ENCODE measurements at regions not wholly inside any gene's neighbourhood (a gene's known extent, or its start where the extent isn't known, plus 50 kb on each side); places are given as distances from the start of the nearest gene placed in this dataset.

- Histone ChIP-seq H2AFZ (ENCODE audit: low read length, unreplicated experiment) (no peak overlapping the region), H3K4me1 (ENCODE audit: control insufficient read depth, insufficient read depth, low read length, unreplicated experiment) (no peaks in the 10 kb centered on the region), H3K4me3 (ENCODE audit: low read depth, low read length) (no peak overlapping the region), H3K79me2 (ENCODE audit: control insufficient read depth, insufficient read depth, low read length, unreplicated experiment) (no peaks in the 10 kb centered on the region), H3K27ac (ENCODE audit: low read depth, low read length) (no peak overlapping the region), H3K27me3 (ENCODE audit: insufficient read depth, low read length) (no peaks in the 10 kb centered on the region), H3K36me3 (ENCODE audit: insufficient read depth, low read length) (no peaks in the 10 kb centered on the region)
Measured at GRCh38 chr20:60485012-60485760, 527.0 kb downstream of the CDH26 start.

- H3K4me1 ChIP-seq (ENCODE audit: control insufficient read depth, insufficient read depth, low read length, unreplicated experiment) = no peaks in the 10 kb centered on the region
- H3K36me3 ChIP-seq (ENCODE audit: insufficient read depth, low read length) = no peaks in the 10 kb centered on the region
- no peak overlapping the region for H3K4me3 ChIP-seq (ENCODE audit: low read depth, low read length)
- no peak overlapping the region for H2AFZ ChIP-seq (ENCODE audit: low read length, unreplicated experiment)
- H3K27me3 ChIP-seq (ENCODE audit: insufficient read depth, low read length) = no peaks in the 10 kb centered on the region
- H3K79me2 ChIP-seq (ENCODE audit: control insufficient read depth, insufficient read depth, low read length, unreplicated experiment) = no peaks in the 10 kb centered on the region
- no peak overlapping the region for H3K27ac ChIP-seq (ENCODE audit: low read depth, low read length)
Measured at GRCh38 chr20:60486315-60486714, 528.1 kb downstream of the CDH26 start.

- no peaks in the 10 kb centered on the region for H3K36me3 ChIP-seq (ENCODE audit: insufficient read depth, low read length)
- no peaks in the 10 kb centered on the region for H3K4me1 ChIP-seq (ENCODE audit: control insufficient read depth, insufficient read depth, low read length, unreplicated experiment)
- no peaks in the 10 kb centered on the region for H3K79me2 ChIP-seq (ENCODE audit: control insufficient read depth, insufficient read depth, low read length, unreplicated experiment)
- no peak overlapping the region for H3K4me3 ChIP-seq (ENCODE audit: low read depth, low read length)
- no peaks in the 10 kb centered on the region for H3K27me3 ChIP-seq (ENCODE audit: insufficient read depth, low read length)
- H2AFZ ChIP-seq (ENCODE audit: low read length, unreplicated experiment) = no peak overlapping the region
- no peak overlapping the region for H3K27ac ChIP-seq (ENCODE audit: low read depth, low read length)
Measured at GRCh38 chr20:60486937-60487336, 528.7 kb downstream of the CDH26 start.

- Histone ChIP-seq H2AFZ (ENCODE audit: low read length, unreplicated experiment) (no peak overlapping the region), H3K27me3 (ENCODE audit: insufficient read depth, low read length) (no peaks in the 10 kb centered on the region), H3K4me3 (ENCODE audit: low read depth, low read length) (no peak overlapping the region), H3K27ac (ENCODE audit: low read depth, low read length) (no peak overlapping the region), H3K79me2 (ENCODE audit: control insufficient read depth, insufficient read depth, low read length, unreplicated experiment) (no peaks in the 10 kb centered on the region), H3K36me3 (ENCODE audit: insufficient read depth, low read length) (no peaks in the 10 kb centered on the region), H3K4me1 (ENCODE audit: control insufficient read depth, insufficient read depth, low read length, unreplicated experiment) (no peaks in the 10 kb centered on the region)
Measured at GRCh38 chr20:60490217-60491050, 532.2 kb downstream of the CDH26 start.

GRCh38 chr20:60491051-60491581 is 532.9 kb downstream of the CDH26 start:
- Histone ChIP-seq H3K79me2 (ENCODE audit: control insufficient read depth, insufficient read depth, low read length, unreplicated experiment) (no peaks in the 10 kb centered on the region), H3K27ac (ENCODE audit: low read depth, low read length) (no peak overlapping the region), H3K4me3 (ENCODE audit: low read depth, low read length) (no peak overlapping the region), H3K36me3 (ENCODE audit: insufficient read depth, low read length) (no peaks in the 10 kb centered on the region), H3K27me3 (ENCODE audit: insufficient read depth, low read length) (no peaks in the 10 kb centered on the region), H3K4me1 (ENCODE audit: control insufficient read depth, insufficient read depth, low read length, unreplicated experiment) (no peaks in the 10 kb centered on the region), H2AFZ (ENCODE audit: low read length, unreplicated experiment) (no peak overlapping the region)

DNA sequence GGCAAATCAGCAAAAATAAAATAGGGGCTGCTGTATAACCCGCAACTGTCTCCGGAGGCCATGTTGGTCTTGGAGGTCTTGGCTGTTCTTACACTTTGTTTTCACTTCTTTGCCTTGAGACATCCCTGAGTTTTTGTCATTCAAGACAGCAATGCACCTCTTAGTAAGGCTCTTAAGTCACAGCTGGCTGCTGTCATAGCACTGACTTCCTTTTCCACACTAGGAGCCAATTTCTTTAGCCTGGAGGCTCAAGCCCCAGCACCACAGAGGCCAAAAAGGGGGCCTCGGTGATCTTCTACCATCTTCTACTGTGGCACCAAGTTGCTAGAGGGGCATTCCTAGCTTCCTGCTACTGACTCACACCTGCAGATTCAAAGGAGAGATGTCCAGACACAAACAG is 536.3 kb downstream of the CDH26 start:
- Histone ChIP-seq H3K36me3 (ENCODE audit: insufficient read depth, low read length) (no peaks in the 10 kb centered on the region), H2AFZ (ENCODE audit: low read length, unreplicated experiment) (no peak overlapping the region), H3K4me1 (ENCODE audit: control insufficient read depth, insufficient read depth, low read length, unreplicated experiment) (no peaks in the 10 kb centered on the region), H3K4me3 (ENCODE audit: low read depth, low read length) (no peak overlapping the region), H3K27ac (ENCODE audit: low read depth, low read length) (no peak overlapping the region), H3K79me2 (ENCODE audit: control insufficient read depth, insufficient read depth, low read length, unreplicated experiment) (no peaks in the 10 kb centered on the region), H3K27me3 (ENCODE audit: insufficient read depth, low read length) (no peaks in the 10 kb centered on the region)

- Histone ChIP-seq H3K4me3 (ENCODE audit: low read depth, low read length) (no peak overlapping the region), H3K36me3 (ENCODE audit: insufficient read depth, low read length) (no peaks in the 10 kb centered on the region), H3K27me3 (ENCODE audit: insufficient read depth, low read length) (no peaks in the 10 kb centered on the region), H2AFZ (ENCODE audit: low read length, unreplicated experiment) (no peak overlapping the region), H3K4me1 (ENCODE audit: control insufficient read depth, insufficient read depth, low read length, unreplicated experiment) (no peaks in the 10 kb centered on the region), H3K27ac (ENCODE audit: low read depth, low read length) (no peak overlapping the region), H3K79me2 (ENCODE audit: control insufficient read depth, insufficient read depth, low read length, unreplicated experiment) (no peaks in the 10 kb centered on the region)
Measured at GRCh38 chr20:60497298-60498035, 539.2 kb downstream of the CDH26 start.

GRCh38 chr20:60500038-60500701 is 541.9 kb downstream of the CDH26 start:
- H3K4me3 ChIP-seq (ENCODE audit: low read depth, low read length) = no peak overlapping the region
- no peaks in the 10 kb centered on the region for H3K79me2 ChIP-seq (ENCODE audit: control insufficient read depth, insufficient read depth, low read length, unreplicated experiment)
- no peaks in the 10 kb centered on the region for H3K36me3 ChIP-seq (ENCODE audit: insufficient read depth, low read length)
- no peak overlapping the region for H2AFZ ChIP-seq (ENCODE audit: low read length, unreplicated experiment)
- no peaks in the 10 kb centered on the region for H3K4me1 ChIP-seq (ENCODE audit: control insufficient read depth, insufficient read depth, low read length, unreplicated experiment)
- no peak overlapping the region for H3K27ac ChIP-seq (ENCODE audit: low read depth, low read length)
- no peaks in the 10 kb centered on the region for H3K27me3 ChIP-seq (ENCODE audit: insufficient read depth, low read length)

GRCh38 chr20:60501048-60501447 is 542.8 kb downstream of the CDH26 start:
- Histone ChIP-seq H2AFZ (ENCODE audit: low read length, unreplicated experiment) (no peak overlapping the region), H3K4me1 (ENCODE audit: control insufficient read depth, insufficient read depth, low read length, unreplicated experiment) (no peaks in the 10 kb centered on the region), H3K27me3 (ENCODE audit: insufficient read depth, low read length) (no peaks in the 10 kb centered on the region), H3K36me3 (ENCODE audit: insufficient read depth, low read length) (no peaks in the 10 kb centered on the region), H3K79me2 (ENCODE audit: control insufficient read depth, insufficient read depth, low read length, unreplicated experiment) (no peaks in the 10 kb centered on the region), H3K4me3 (ENCODE audit: low read depth, low read length) (no peak overlapping the region), H3K27ac (ENCODE audit: low read depth, low read length) (no peak overlapping the region)

DNA sequence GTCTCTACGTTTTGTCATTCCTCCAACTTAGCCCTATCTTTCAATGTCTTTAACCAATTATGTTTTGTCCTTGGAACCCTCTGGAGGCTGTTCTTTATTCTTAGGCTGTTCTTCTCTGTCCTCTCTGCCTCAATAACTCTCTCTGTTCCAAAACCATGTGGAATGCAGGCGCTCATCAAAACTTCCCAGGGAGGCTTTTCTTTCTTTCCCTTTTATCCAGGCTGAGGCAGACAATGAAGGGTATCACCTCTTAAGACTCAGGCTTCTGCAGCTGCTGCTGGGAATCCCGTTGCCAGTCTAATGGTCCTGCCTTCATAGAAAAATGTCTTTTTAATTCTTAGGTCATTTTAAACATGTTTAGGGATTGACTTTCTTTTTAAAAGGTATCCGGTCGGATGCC is 544.7 kb downstream of the CDH26 start:
- H3K4me1 ChIP-seq (ENCODE audit: control insufficient read depth, insufficient read depth, low read length, unreplicated experiment) = no peaks in the 10 kb centered on the region
- no peak overlapping the region for H3K4me3 ChIP-seq (ENCODE audit: low read depth, low read length)
- no peaks in the 10 kb centered on the region for H3K27me3 ChIP-seq (ENCODE audit: insufficient read depth, low read length)
- no peaks in the 10 kb centered on the region for H3K36me3 ChIP-seq (ENCODE audit: insufficient read depth, low read length)
- H2AFZ ChIP-seq (ENCODE audit: low read length, unreplicated experiment) = no peak overlapping the region
- H3K79me2 ChIP-seq (ENCODE audit: control insufficient read depth, insufficient read depth, low read length, unreplicated experiment) = no peaks in the 10 kb centered on the region
- H3K27ac ChIP-seq (ENCODE audit: low read depth, low read length) = no peak overlapping the region

Measured in ACC112 (cell line).